HepG2 (cell line): ENCODE measurements at regions not wholly inside any gene's neighbourhood (a gene's known extent, or its start where the extent isn't known, plus 50 kb on each side); places are given as distances from the start of the nearest gene placed in this dataset.

Experiments
- ATAC-seq: fragments of 200-7000 bp; cut with Tn5 transposase; 3 replicates; pipeline ENCODE4 v1.9.1; 2020; ENCODE audit warnings: mild to moderate bottlenecking, moderate library complexity
- BruUV-seq: library from RNA; stranded (reverse); fragments of 400-500 nt; replicated peaks from 2 replicates; lab custom pipeline; 2021; lab: Mats Ljungman, UMichigan
- CTCF ChIA-PET: fragments of 300-600 bp; formaldehyde crosslinking; extraction: SDS; loops from one replicate; lab custom pipeline; 2021; ENCODE audit warnings: low total read pairs, inconsistent platforms, low intra/inter-chr PET ratio; lab: Yijun Ruan, JAX
- POLR2A ChIA-PET: fragments of 350-600 bp; sonication (Branson Sonifier 250); formaldehyde crosslinking; loops from one replicate; lab custom pipeline; 2020; ENCODE audit warnings: antibody characterized with exemption, inconsistent platforms; lab: Yijun Ruan, JAX
- DNase-seq: peaks from one replicate; pipeline ENCODE4 v3.0.0-alpha.2; 2015; ENCODE audit warnings: low spot score
- FAIRE-seq: peaks from 3 replicates; lab custom pipeline; 2011; peaks lifted over from hg19 to GRCh38; lab: Jason Lieb, UNC
- H2AFZ ChIP-seq: one replicate; pipeline ENCODE4 v1.6.1; 2011; ENCODE audit warnings: low read length, inconsistent platforms
- H3K27ac ChIP-seq: fragments of 300-600 bp; 3 replicates; pipeline ENCODE4 v1.8.0; 2011; ENCODE audit warnings: mixed run types, mild to moderate bottlenecking, mixed read lengths, low read length, inconsistent platforms; ENCODE audit not compliant: insufficient read depth; ENCODE audit errors: extremely low read length
- H3K27me3 ChIP-seq, 2 experiments: fragments of 200-600 bp in 1 of 2; 2 replicates in 1 of 2; 3 replicates in 1 of 2; pipeline versions ENCODE4 v1.6.0 to v1.8.0; 2011; ENCODE audit warnings: low read length in 2 of 2, mild to moderate bottlenecking in 2 of 2, moderate library complexity in 2 of 2, inconsistent platforms in 1 of 2; ENCODE audit not compliant: insufficient read depth in 2 of 2, control insufficient read depth in 1 of 2
- H3K36me3 ChIP-seq, 2 experiments: fragments of 200-600 bp in 1 of 2; replicated peaks in 1 of 2; 2 replicates in 1 of 2; 3 replicates in 1 of 2; pipeline versions ENCODE4 v1.5.1 to v1.8.0; 2011; ENCODE audit warnings: low read length in 2 of 2, inconsistent platforms in 1 of 2; ENCODE audit not compliant: insufficient read depth in 2 of 2, control insufficient read depth in 1 of 2
- H3K4me1 ChIP-seq: 2 replicates; pipeline ENCODE4 v1.5.1; 2012; ENCODE audit warnings: low read length, inconsistent platforms; ENCODE audit not compliant: insufficient read depth
- H3K4me2 ChIP-seq: 2 replicates; pipeline ENCODE4 v1.6.0; 2011; ENCODE audit warnings: low read depth, low read length, inconsistent platforms
- H3K4me3 ChIP-seq, 3 experiments: fragments of 200-600 bp in 1 of 3; sonication (generic), shearing (Covaris generic) in 1 of 3; replicated peaks in 1 of 3; 2 replicates each; pipeline ENCODE4 v1.5.1; 2011 to 2016; ENCODE audit warnings: low read length in 3 of 3, inconsistent platforms in 2 of 3, low read depth in 2 of 3, mild to moderate bottlenecking in 2 of 3, control low read depth in 1 of 3, mixed read lengths in 1 of 3; ENCODE audit not compliant: insufficient read depth in 1 of 3
- H3K79me2 ChIP-seq: one replicate; pipeline ENCODE4 v1.6.1; 2011; ENCODE audit warnings: low read length, inconsistent platforms; ENCODE audit not compliant: insufficient read depth
- H3K9ac ChIP-seq: 2 replicates; pipeline ENCODE4 v1.6.0; 2011; ENCODE audit warnings: mild to moderate bottlenecking, low read depth, low read length, inconsistent platforms; ENCODE audit not compliant: insufficient read depth
- H3K9me3 ChIP-seq: 2 replicates; pipeline ENCODE4 v1.5.1; 2012; ENCODE audit warnings: mild to moderate bottlenecking, low read length
- H4K20me1 ChIP-seq: 2 replicates; pipeline ENCODE4 v1.6.0; 2011; ENCODE audit warnings: inconsistent platforms, mild to moderate bottlenecking, low read length, moderate library complexity; ENCODE audit not compliant: insufficient read depth
- FOXA3 ChIP-seq: IDR thresholded peaks from 2 replicates; pipeline ENCODE4 v1.6.1; 2016; ENCODE audit warnings: missing genetic modification reagents, missing compliant biosample characterization
- PRDM15 ChIP-seq: sonication (generic); formaldehyde crosslinking; IDR thresholded peaks from 2 replicates; pipeline ENCODE4 v1.4.0; 2020; ENCODE audit warnings: missing genetic modification reagents
- ZNF496 ChIP-seq: sonication (generic); formaldehyde crosslinking; IDR thresholded peaks from 2 replicates; pipeline ENCODE4 v1.8.1; 2023; ENCODE audit warnings: mild to moderate bottlenecking, moderate library complexity, missing genetic modification reagents; ENCODE audit not compliant: insufficient replicate concordance
- WGBS: methylation state at CpG from one replicate; pipeline ENCODE4 v1.1.6; 2017; ENCODE audit warnings: low lambda C conversion rate; 5-methylcytosine and 5-hydroxymethylcytosine counted together
- in situ Hi-C: cut with HindIII; loops from 2 replicates; pipeline ENCODE4 v1.10.0; 2017; ENCODE audit warnings: low pct_unique_long_range_greater_than_20kb; ENCODE audit not compliant: extremely low pct_ligation_motif_present
- intact Hi-C: fragments of 100-400 bp; cut with micrococcal nuclease; formaldehyde crosslinking; loops from one replicate; pipeline ENCODE4 v1.10.0; 2022; ENCODE audit not compliant: unreplicated experiment
- TF ChIP-seq, protein P1 (sequence below): IDR thresholded peaks from 2 replicates; pipeline ENCODE4 v1.6.1; 2012; ENCODE audit warnings: low read depth, low read length, improper control_type of control experiment

- no peaks in the 10 kb centered on the region for H3K9me3 ChIP-seq
- no peak for FAIRE-seq
- intact Hi-C loops (no loop called here), in situ Hi-C loops (no loop called here)
- no peak overlapping the region for H3K4me3 ChIP-seq
- no peaks in the 10 kb centered on the region for H4K20me1 ChIP-seq
- H3K27ac ChIP-seq = no peak overlapping the region
- no peak for ATAC-seq
- H3K9ac ChIP-seq = no peak overlapping the region
- H3K4me2 ChIP-seq = no peak overlapping the region
- H3K27me3 ChIP-seq = no peaks in the 10 kb centered on the region; a peak in 1 of 5 replicates
- H3K36me3 ChIP-seq = no peaks in the 10 kb centered on the region
- no TSS peak for BruUV-seq
- ChIA-PET POLR2A (no interaction called here), CTCF (no interaction called here)
- TF ChIP-seq ZNF496 (CRISPR knock-in tag) (no peak), PRDM15 (no peak), FOXA3 (CRISPR knock-in tag) (no peak)
- TF ChIP-seq, protein P1, sequence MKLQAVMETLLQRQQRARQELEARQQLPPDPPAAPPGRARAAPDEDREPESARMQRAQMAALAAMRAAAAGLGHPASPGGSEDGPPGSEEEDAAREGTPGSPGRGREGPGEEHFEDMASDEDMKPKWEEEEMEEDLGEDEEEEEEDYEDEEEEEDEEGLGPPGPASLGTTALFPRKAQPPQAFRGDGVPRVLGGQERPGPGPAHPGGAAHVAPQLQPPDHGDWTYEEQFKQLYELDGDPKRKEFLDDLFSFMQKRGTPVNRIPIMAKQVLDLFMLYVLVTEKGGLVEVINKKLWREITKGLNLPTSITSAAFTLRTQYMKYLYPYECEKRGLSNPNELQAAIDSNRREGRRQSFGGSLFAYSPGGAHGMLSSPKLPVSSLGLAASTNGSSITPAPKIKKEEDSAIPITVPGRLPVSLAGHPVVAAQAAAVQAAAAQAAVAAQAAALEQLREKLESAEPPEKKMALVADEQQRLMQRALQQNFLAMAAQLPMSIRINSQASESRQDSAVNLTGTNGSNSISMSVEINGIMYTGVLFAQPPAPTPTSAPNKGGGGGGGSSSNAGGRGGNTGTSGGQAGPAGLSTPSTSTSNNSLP = no peak
- H2AFZ ChIP-seq = no peak overlapping the region
- H3K79me2 ChIP-seq = no peaks in the 10 kb centered on the region
- H3K4me1 ChIP-seq = no peaks in the 10 kb centered on the region
- DNase-seq = no peak
- 3% methylated on average over 2 of the region's 2 CpGs for WGBS
These were observed 464.7 kb downstream of the DMRT2 start for GRCh38 chr9:1514776-1515363.
